Transverse colon (tissue), 4 donors: ENCODE measurements at regions not wholly inside any gene's neighbourhood (a gene's known extent, or its start where the extent isn't known, plus 50 kb on each side); places are given as distances from the start of the nearest gene placed in this dataset.

Source experiments
- POLR2A ChIP-seq: fragments of 450-650 bp; IDR thresholded peaks from one replicate; pipeline ENCODE4 v1.6.1; 2016; ENCODE audit warnings: antibody characterized with exemption, mild to moderate bottlenecking, moderate library complexity
- POLR2AphosphoS5 ChIP-seq, 3 donors: sonication (generic); formaldehyde crosslinking; IDR thresholded peaks; one replicate each; pipeline ENCODE4 v1.6.1; 2016; ENCODE audit warnings: antibody characterized with exemption in 3 of 3
- TF ChIP-seq, protein P1 (sequence below), 5 experiments: fragments of 200-600 bp in 3 of 5; fragments of 450-650 bp in 2 of 5; sonication (generic) in 3 of 5; IDR thresholded peaks; 1 replicate in 2 of 5; 2 replicates in 3 of 5; pipeline ENCODE4 v1.5.1; 2016 to 2017; ENCODE audit warnings: antibody characterized with exemption in 5 of 5, inconsistent platforms in 3 of 5, mild to moderate bottlenecking in 2 of 5, moderate library complexity in 1 of 5

DNA sequence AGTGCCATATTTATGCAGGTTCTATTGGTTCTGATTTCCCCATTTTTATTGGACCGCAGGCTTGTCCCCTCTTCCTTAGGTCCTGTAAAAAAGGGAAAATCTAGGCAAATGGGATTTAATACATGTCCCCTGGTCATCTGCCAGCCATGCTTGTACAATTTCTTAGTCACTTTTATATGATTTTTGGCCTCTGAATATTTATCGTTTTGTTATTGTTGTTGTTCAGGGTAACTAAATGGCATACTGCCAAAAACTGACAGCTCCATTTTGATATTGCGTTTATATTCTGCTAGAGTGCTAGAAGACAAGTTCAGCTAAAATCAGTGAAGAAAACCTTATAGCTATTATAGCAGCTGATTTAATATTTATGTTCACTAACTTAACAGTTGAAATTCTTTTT lies 770.2 kb upstream of the FAM174A start:
- TF ChIP-seq, protein P1, sequence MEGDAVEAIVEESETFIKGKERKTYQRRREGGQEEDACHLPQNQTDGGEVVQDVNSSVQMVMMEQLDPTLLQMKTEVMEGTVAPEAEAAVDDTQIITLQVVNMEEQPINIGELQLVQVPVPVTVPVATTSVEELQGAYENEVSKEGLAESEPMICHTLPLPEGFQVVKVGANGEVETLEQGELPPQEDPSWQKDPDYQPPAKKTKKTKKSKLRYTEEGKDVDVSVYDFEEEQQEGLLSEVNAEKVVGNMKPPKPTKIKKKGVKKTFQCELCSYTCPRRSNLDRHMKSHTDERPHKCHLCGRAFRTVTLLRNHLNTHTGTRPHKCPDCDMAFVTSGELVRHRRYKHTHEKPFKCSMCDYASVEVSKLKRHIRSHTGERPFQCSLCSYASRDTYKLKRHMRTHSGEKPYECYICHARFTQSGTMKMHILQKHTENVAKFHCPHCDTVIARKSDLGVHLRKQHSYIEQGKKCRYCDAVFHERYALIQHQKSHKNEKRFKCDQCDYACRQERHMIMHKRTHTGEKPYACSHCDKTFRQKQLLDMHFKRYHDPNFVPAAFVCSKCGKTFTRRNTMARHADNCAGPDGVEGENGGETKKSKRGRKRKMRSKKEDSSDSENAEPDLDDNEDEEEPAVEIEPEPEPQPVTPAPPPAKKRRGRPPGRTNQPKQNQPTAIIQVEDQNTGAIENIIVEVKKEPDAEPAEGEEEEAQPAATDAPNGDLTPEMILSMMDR (IDR thresholded peaks at IDR 0.05), result no peak
- no peak for TF ChIP-seq POLR2A
- TF ChIP-seq POLR2AphosphoS5 (IDR thresholded peaks at IDR 0.05), result no peak
